Erythroblast (primary cell): ENCODE measurements at regions not wholly inside any gene's neighbourhood (a gene's known extent, or its start where the extent isn't known, plus 50 kb on each side); places are given as distances from the start of the nearest gene placed in this dataset.
"Not testable (repeated sequence)": the region's sequence is repeated elsewhere in the genome, so short reads cannot be mapped to it uniquely, and the experiment has no call there.

Experiments
- GATA1 ChIP-seq: IDR thresholded peaks from 2 replicates; pipeline ENCODE4 v1.6.1; 2011; ENCODE audit warnings: low read depth, mild to moderate bottlenecking, control low read depth, low read length, moderate library complexity
- POLR2A ChIP-seq: IDR thresholded peaks from 2 replicates; pipeline ENCODE4 v1.6.1; 2011; ENCODE audit warnings: mild to moderate bottlenecking, low read length

GRCh38 chr1:10951298-10951697, 61.2 kb upstream of the TARDBP start:
- not testable (repeated sequence) for TF ChIP-seq POLR2A, GATA1
